ENCODE measurements at regions not wholly inside any gene's neighbourhood (a gene's known extent, or its start where the extent isn't known, plus 50 kb on each side); places are given as distances from the start of the nearest gene placed in this dataset.

- TF ChIP-seq AFF4 (CRISPR knock-in tag; IDR thresholded peaks at IDR 0.05; ENCODE audit: borderline replicate concordance) (no peak), MYBL2 (CRISPR knock-in tag; IDR thresholded peaks at IDR 0.05) (no peak)
Measured at GRCh38 chr17:77602062-77602746, 356.3 kb upstream of the TNRC6C start (continued).

GRCh38 chr17:77602883-77603640 lies 355.4 kb upstream of the TNRC6C start:
- Mint-ChIP-seq H3K4me1 (no peaks in the 10 kb centered on the region), H3K27ac (no peak overlapping the region), H3K36me3 (no peaks in the 10 kb centered on the region), H3K27me3 (ENCODE audit: low read depth) (no peaks in the 10 kb centered on the region), H3K9me3 (no peaks in the 10 kb centered on the region), H3K4me3 (no peak overlapping the region)
- DNase-seq (ENCODE audit: low spot score) (no peak), ATAC-seq (no peak)
- CTCF ChIA-PET = interaction anchor here (0.6 kb wide), 1 partner anchor 544 kb away, joined by 3 read pairs; no protein-coding TSS in a partner anchor
- POLR2A ChIA-PET = no interaction called here
- TF ChIP-seq ZNF121 (CRISPR knock-in tag; IDR thresholded peaks at IDR 0.05) (no peak), CTCF (IDR thresholded peaks at IDR 0.05) (no peak), ATF3 (CRISPR knock-in tag; conservative IDR thresholded peaks at IDR 0.05) (no peak), GABPB1 (CRISPR knock-in tag; IDR thresholded peaks at IDR 0.05) (no peak), PRRX2 (CRISPR knock-in tag; IDR thresholded peaks at IDR 0.05) (no peak), FOXP1 (CRISPR knock-in tag; IDR thresholded peaks at IDR 0.05; ENCODE audit: borderline replicate concordance) (no peak), FOXP4 (CRISPR knock-in tag; IDR thresholded peaks at IDR 0.05) (no peak), SMAD4 (CRISPR knock-in tag; IDR thresholded peaks at IDR 0.05) (no peak)

- ChIA-PET POLR2A (no interaction called here), CTCF (interaction anchor here (1.0 kb wide), 1 partner anchor 8 kb away, joined by 3 read pairs; no protein-coding TSS in a partner anchor)
- Mint-ChIP-seq H3K4me1 (no peaks in the 10 kb centered on the region), H3K27me3 (ENCODE audit: low read depth) (no peaks in the 10 kb centered on the region), H3K4me3 (no peak overlapping the region), H3K27ac (no peak overlapping the region), H3K36me3 (no peaks in the 10 kb centered on the region), H3K9me3 (no peaks in the 10 kb centered on the region)
- DNase-seq (ENCODE audit: low spot score) (no peak), ATAC-seq (no peak)
- no peak for TF ChIP-seq IRF2 (CRISPR knock-in tag; IDR thresholded peaks at IDR 0.05; ENCODE audit: borderline replicate concordance, low read depth)
- no peak for TF ChIP-seq AFF4 (CRISPR knock-in tag; IDR thresholded peaks at IDR 0.05; ENCODE audit: borderline replicate concordance)
- no peak for TF ChIP-seq PRRX2 (CRISPR knock-in tag; IDR thresholded peaks at IDR 0.05)
- TF ChIP-seq MAX (CRISPR knock-in tag; IDR thresholded peaks at IDR 0.05) = no peak
- no peak for TF ChIP-seq IRF1 (CRISPR knock-in tag; IDR thresholded peaks at IDR 0.05)
- no peak for TF ChIP-seq ERG (CRISPR knock-in tag; IDR thresholded peaks at IDR 0.05)
Measured at GRCh38 chr17:77604301-77604972, 354.1 kb upstream of the TNRC6C start.

Data from WTC11 (cell line).